ENCODE measurements at regions not wholly inside any gene's neighbourhood (a gene's known extent, or its start where the extent isn't known, plus 50 kb on each side); places are given as distances from the start of the nearest gene placed in this dataset.

- Histone ChIP-seq H3K4me1 (no peaks in the 10 kb centered on the region), H3K27me3 (no peaks in the 10 kb centered on the region), H3K27ac (no peak overlapping the region), H3K9me3 (no peaks in the 10 kb centered on the region), H3K4me3 (no peak overlapping the region), H3K36me3 (no peaks in the 10 kb centered on the region)
- 61 to 74% methylated on average over 3 of the region's 3 CpGs for WGBS, 2 donors (ENCODE audit: low coverage in 1 of 2)
- in situ Hi-C loops (cut with MboI; ENCODE audit: low pct_ligation_motif_present in 1 of 4, low pct_unique_long_range_greater_than_20kb in 1 of 4, low sequenced_read_pairs in 3 of 4) (no loop called here), intact Hi-C loops (cut with DNase I; ENCODE audit: low total_unique reads) (no loop called here)
- DNase-seq, result no peak
- TF ChIP-seq EP300 (IDR thresholded peaks at IDR 0.05; ENCODE audit: low read depth), result no peak
- TF ChIP-seq POLR2A (IDR thresholded peaks at IDR 0.05), result no peak
- no peak for TF ChIP-seq CTCF (IDR thresholded peaks at IDR 0.05)
- TF ChIP-seq POLR2AphosphoS5 (IDR thresholded peaks at IDR 0.05), result no peak
Measured at GRCh38 chr5:109619021-109619460, 70.7 kb upstream of the MAN2A1 start.

GRCh38 chr5:109614981-109615380, 74.7 kb upstream of the MAN2A1 start:
- intact Hi-C loops (cut with DNase I; ENCODE audit: low total_unique reads), result no loop called here
- H3K27me3 ChIP-seq, result no peaks in the 10 kb centered on the region
- TF ChIP-seq EP300 (IDR thresholded peaks at IDR 0.05; ENCODE audit: low read depth), result no peak
- no peak for TF ChIP-seq POLR2A (IDR thresholded peaks at IDR 0.05)
- TF ChIP-seq CTCF (IDR thresholded peaks at IDR 0.05), result no peak
- no peak for TF ChIP-seq POLR2AphosphoS5 (IDR thresholded peaks at IDR 0.05)
- no peaks in the 10 kb centered on the region for H3K36me3 ChIP-seq
- no peak for DNase-seq
- WGBS, 2 donors (ENCODE audit: low coverage in 1 of 2), result 96 to 100% methylated on average over 1 to 3 of the region's 3 CpGs
- H3K4me3 ChIP-seq, result no peak overlapping the region
- no peaks in the 10 kb centered on the region for H3K4me1 ChIP-seq
- H3K9me3 ChIP-seq, result no peaks in the 10 kb centered on the region
- H3K27ac ChIP-seq, result no peak overlapping the region
- in situ Hi-C loops (cut with MboI; ENCODE audit: low pct_ligation_motif_present in 1 of 4, low pct_unique_long_range_greater_than_20kb in 1 of 4, low sequenced_read_pairs in 3 of 4), result no loop called here

- H3K4me3 ChIP-seq, result no peak overlapping the region
- H3K36me3 ChIP-seq, result no peaks in the 10 kb centered on the region
- 93 to 100% methylated on average over 4 of the region's 4 CpGs for WGBS, 2 donors (ENCODE audit: low coverage in 1 of 2)
- no peaks in the 10 kb centered on the region for H3K27me3 ChIP-seq
- H3K27ac ChIP-seq, result no peak overlapping the region
- TF ChIP-seq EP300 (IDR thresholded peaks at IDR 0.05; ENCODE audit: low read depth) (no peak), POLR2A (IDR thresholded peaks at IDR 0.05) (no peak), POLR2AphosphoS5 (IDR thresholded peaks at IDR 0.05) (no peak), CTCF (IDR thresholded peaks at IDR 0.05) (no peak)
- no peaks in the 10 kb centered on the region for H3K9me3 ChIP-seq
- intact Hi-C loops (cut with DNase I; ENCODE audit: low total_unique reads) (no loop called here), in situ Hi-C loops (cut with MboI; ENCODE audit: low pct_ligation_motif_present in 1 of 4, low pct_unique_long_range_greater_than_20kb in 1 of 4, low sequenced_read_pairs in 3 of 4) (no loop called here)
- no peak for DNase-seq
- H3K4me1 ChIP-seq, result no peaks in the 10 kb centered on the region
Measured at GRCh38 chr5:109614301-109614700, 75.4 kb upstream of the MAN2A1 start.

- TF ChIP-seq CTCF (IDR thresholded peaks at IDR 0.05), result no peak
- TF ChIP-seq POLR2A (IDR thresholded peaks at IDR 0.05), result no peak
- no peak for TF ChIP-seq POLR2AphosphoS5 (IDR thresholded peaks at IDR 0.05)
- no peak for TF ChIP-seq EP300 (IDR thresholded peaks at IDR 0.05; ENCODE audit: low read depth)
- Histone ChIP-seq H3K4me3 (no peak overlapping the region), H3K27ac (no peak overlapping the region), H3K27me3 (no peaks in the 10 kb centered on the region), H3K4me1 (no peaks in the 10 kb centered on the region), H3K36me3 (no peaks in the 10 kb centered on the region), H3K9me3 (no peaks in the 10 kb centered on the region)
- intact Hi-C loops (cut with DNase I; ENCODE audit: low total_unique reads) (no loop called here), in situ Hi-C loops (cut with MboI; ENCODE audit: low pct_ligation_motif_present in 1 of 4, low pct_unique_long_range_greater_than_20kb in 1 of 4, low sequenced_read_pairs in 3 of 4) (no loop called here)
- DNase-seq, result no peak
- WGBS, 2 donors (ENCODE audit: low coverage in 1 of 2), result 74 to 79% methylated on average over 2 to 6 of the region's 6 CpGs
Measured at GRCh38 chr5:109612278-109612905, 77.3 kb upstream of the MAN2A1 start.
